CD4-positive, alpha-beta T cell (primary cell): ENCODE measurements at regions not wholly inside any gene's neighbourhood (a gene's known extent, or its start where the extent isn't known, plus 50 kb on each side); places are given as distances from the start of the nearest gene placed in this dataset.
A peak's percentile ranks its signal among the peaks of the same experiment; 100 is the strongest.
"Not testable (repeated sequence)": the region's sequence is repeated elsewhere in the genome, so short reads cannot be mapped to it uniquely, and the experiment has no call there.

ENCODE experiments used
- ATAC-seq: fragments of 200-7000 bp; cut with Tn5 transposase; one replicate; pipeline ENCODE4 v1.10.0; 2022; ENCODE audit warnings: mild to moderate bottlenecking; ENCODE audit not compliant: poor library complexity
- CTCF ChIA-PET: fragments of 350-600 bp; sonication (Branson Sonifier 250); formaldehyde crosslinking; loops from one replicate; lab custom pipeline; 2021; ENCODE audit warnings: antibody characterized with exemption, inconsistent platforms; lab: Charles Lee
- POLR2A ChIA-PET: fragments of 350-600 bp; sonication (Branson Sonifier 250); formaldehyde crosslinking; loops from one replicate; lab custom pipeline; 2021; ENCODE audit warnings: antibody characterized with exemption, inconsistent platforms; lab: Charles Lee
- DNase-seq, 14 experiments: peaks; one replicate each; pipeline ENCODE4 v3.0.0-alpha.2; 2013 to 2020; ENCODE audit warnings: mixed read lengths in 2 of 14
- H3K27ac ChIP-seq, 2 donors: one replicate each; pipeline versions ENCODE4 v1.5.1 to v1.7.0; 2013; ENCODE audit warnings: low read length in 2 of 2, low read depth in 1 of 2, mild to moderate bottlenecking in 1 of 2
- H3K27me3 ChIP-seq, 2 experiments: 1 replicate in 1 of 2; 2 replicates in 1 of 2; pipeline versions ENCODE4 v1.6.1 to v1.7.0; 2013; ENCODE audit warnings: low read length in 2 of 2, control low read depth in 1 of 2, mild to moderate bottlenecking in 1 of 2, moderate library complexity in 1 of 2; ENCODE audit not compliant: insufficient read depth in 2 of 2, control insufficient read depth in 1 of 2
- H3K36me3 ChIP-seq: one replicate; pipeline ENCODE4 v1.6.1; 2013; ENCODE audit warnings: low read length, control low read depth; ENCODE audit not compliant: insufficient read depth
- H3K4me1 ChIP-seq: one replicate; pipeline ENCODE4 v1.6.1; 2013; ENCODE audit warnings: low read length, control low read depth; ENCODE audit not compliant: insufficient read depth
- H3K4me3 ChIP-seq: one replicate; pipeline ENCODE4 v1.5.1; 2013; ENCODE audit warnings: mild to moderate bottlenecking, low read length, moderate library complexity
- H3K9me3 ChIP-seq, 2 experiments: 1 replicate in 1 of 2; 2 replicates in 1 of 2; pipeline versions ENCODE4 v1.6.1 to v1.7.0; 2013; ENCODE audit warnings: low read length in 2 of 2, mild to moderate bottlenecking in 2 of 2, control low read depth in 1 of 2, moderate library complexity in 1 of 2; ENCODE audit not compliant: control insufficient read depth in 1 of 2, insufficient read depth in 1 of 2
- H3K27ac Mint-ChIP-seq: one replicate; pipeline ENCODE4 v1.8.0; 2020; ENCODE audit warnings: mixed read lengths
- H3K27me3 Mint-ChIP-seq: one replicate; pipeline ENCODE4 v1.8.0; 2021; ENCODE audit warnings: mixed read lengths
- H3K36me3 Mint-ChIP-seq: one replicate; pipeline ENCODE4 v1.8.0; 2021; ENCODE audit warnings: low read depth, mixed read lengths
- H3K4me1 Mint-ChIP-seq: one replicate; pipeline ENCODE4 v1.8.0; 2021; ENCODE audit warnings: low read depth, mixed read lengths
- H3K4me3 Mint-ChIP-seq: one replicate; pipeline ENCODE4 v1.8.0; 2020; ENCODE audit warnings: mild to moderate bottlenecking, mixed read lengths
- H3K9me3 Mint-ChIP-seq: one replicate; pipeline ENCODE4 v1.8.0; 2020; ENCODE audit warnings: mixed read lengths
- CTCF ChIP-seq: fragments of 200-600 bp; IDR thresholded peaks from one replicate; pipeline ENCODE4 v1.8.0; 2022; ENCODE audit warnings: antibody characterized with exemption, mild to moderate bottlenecking
- intact Hi-C, 2 experiments: fragments of 100-400 bp; cut with DNase I in 1 of 2; cut with micrococcal nuclease in 1 of 2; formaldehyde crosslinking; loops; one replicate each; pipeline versions ENCODE4 v1.15.1 to v1.9.0; 2023 to 2025; cut with DNase I, micrococcal nuclease

GRCh38 chr10:29377333-29377961 is 88.6 kb downstream of the LYZL1 start:
- POLR2A ChIA-PET: no interaction called here
- no peaks in the 10 kb centered on the region for H3K9me3 ChIP-seq
- DNase-seq (peak in 3 of 14 experiments; percentile 30 to 44 (median 35)), ATAC-seq (no peak)
- Mint-ChIP-seq H3K4me1 (peaks cover 6% of the 10 kb centered on the region), H3K27ac (no peak overlapping the region), H3K4me3 (no peak overlapping the region), H3K9me3 (no peaks in the 10 kb centered on the region), H3K27me3 (no peaks in the 10 kb centered on the region), H3K36me3 (no peaks in the 10 kb centered on the region)
- no peaks in the 10 kb centered on the region for H3K27me3 ChIP-seq
- H3K36me3 ChIP-seq: no peaks in the 10 kb centered on the region
- no peaks in the 10 kb centered on the region for H3K4me1 ChIP-seq
- peak; percentile 73 for TF ChIP-seq CTCF
- H3K4me3 ChIP-seq: no peak overlapping the region
- CTCF ChIA-PET: no interaction called here
- H3K27ac ChIP-seq: no peak overlapping the region
- intact Hi-C loops: no loop called here

- DNase-seq (no peak), ATAC-seq (no peak)
- Mint-ChIP-seq H3K9me3 (no peaks in the 10 kb centered on the region), H3K4me1 (peaks cover 6% of the 10 kb centered on the region), H3K36me3 (no peaks in the 10 kb centered on the region), H3K27ac (no peak overlapping the region), H3K4me3 (no peak overlapping the region), H3K27me3 (peaks cover 3% of the 10 kb centered on the region)
- ChIA-PET CTCF (no interaction called here), POLR2A (no interaction called here)
- no peak overlapping the region for H3K4me3 ChIP-seq
- intact Hi-C loops: loop anchor here in 1 of 2 experiments (2.0 kb wide), 1 partner anchor 71 kb away; no protein-coding TSS in a partner anchor
- no peaks in the 10 kb centered on the region for H3K27me3 ChIP-seq
- no peaks in the 10 kb centered on the region for H3K4me1 ChIP-seq
- H3K9me3 ChIP-seq: no peaks in the 10 kb centered on the region
- H3K36me3 ChIP-seq: no peaks in the 10 kb centered on the region
- H3K27ac ChIP-seq: no peak overlapping the region
- no peak for TF ChIP-seq CTCF
Measured at GRCh38 chr10:29378106-29378505, 89.2 kb downstream of the LYZL1 start.

GRCh38 chr10:29379208-29379607 is 90.3 kb downstream of the LYZL1 start:
- DNase-seq (no peak), ATAC-seq (no peak)
- Mint-ChIP-seq H3K27ac (no peak overlapping the region), H3K9me3 (no peaks in the 10 kb centered on the region), H3K36me3 (no peaks in the 10 kb centered on the region), H3K4me1 (peaks cover 6% of the 10 kb centered on the region), H3K4me3 (no peak overlapping the region), H3K27me3 (peaks cover 6% of the 10 kb centered on the region)
- no peaks in the 10 kb centered on the region for H3K9me3 ChIP-seq
- H3K4me3 ChIP-seq: no peak overlapping the region
- intact Hi-C loops: loop anchor here in 1 of 2 experiments (2.0 kb wide), 1 partner anchor 70 kb away; no protein-coding TSS in a partner anchor
- TF ChIP-seq CTCF: no peak
- H3K27ac ChIP-seq: no peak overlapping the region
- CTCF ChIA-PET: no interaction called here
- no peaks in the 10 kb centered on the region for H3K36me3 ChIP-seq
- H3K27me3 ChIP-seq: peaks cover 0 to 2% of the 10 kb centered on the region in 2 experiments
- POLR2A ChIA-PET: no interaction called here
- no peaks in the 10 kb centered on the region for H3K4me1 ChIP-seq

- H3K27me3 Mint-ChIP-seq, H3K4me3 Mint-ChIP-seq, ATAC-seq, H3K27me3 ChIP-seq, H3K9me3 Mint-ChIP-seq, H3K4me1 Mint-ChIP-seq, H3K36me3 Mint-ChIP-seq, H3K9me3 ChIP-seq, H3K36me3 ChIP-seq, H3K4me3 ChIP-seq, POLR2A ChIA-PET, H3K27ac Mint-ChIP-seq, H3K27ac ChIP-seq, DNase-seq, H3K4me1 ChIP-seq: not testable (repeated sequence)
- CTCF ChIA-PET: interaction anchor here (0.6 kb wide), 1 partner anchor 1050 kb away, joined by 3 read pairs; no protein-coding TSS in a partner anchor
- intact Hi-C loops: loop anchor here in 1 of 2 experiments (2.0 to 10.0 kb wide), 2 partner anchors 69 to 715 kb away; no protein-coding TSS in a partner anchor
Measured at GRCh38 chr10:29379777-29380598, 91.1 kb downstream of the LYZL1 start.
